HFF-Myc (cell line): ENCODE measurements at regions not wholly inside any gene's neighbourhood (a gene's known extent, or its start where the extent isn't known, plus 50 kb on each side); places are given as distances from the start of the nearest gene placed in this dataset.

Source experiments
- DNase-seq: peaks from one replicate; pipeline ENCODE4 v3.0.0-alpha.2; 2011; ENCODE audit warnings: low read depth; ENCODE audit errors: extremely low read depth
- H3K4me3 ChIP-seq: replicated peaks from 2 replicates; pipeline ENCODE4 v1.5.1; 2011; ENCODE audit warnings: low read depth, mild to moderate bottlenecking, control low read depth, low read length
- TF ChIP-seq, protein P1 (sequence below): IDR thresholded peaks from 2 replicates; pipeline ENCODE4 v1.5.1; 2012; ENCODE audit warnings: mild to moderate bottlenecking, low read depth, low read length, control low read depth; ENCODE audit errors: missing control alignments

GRCh38 chr6:21732731-21733130 lies 139.2 kb downstream of the SOX4 start:
- DNase-seq: no peak
- TF ChIP-seq, protein P1, sequence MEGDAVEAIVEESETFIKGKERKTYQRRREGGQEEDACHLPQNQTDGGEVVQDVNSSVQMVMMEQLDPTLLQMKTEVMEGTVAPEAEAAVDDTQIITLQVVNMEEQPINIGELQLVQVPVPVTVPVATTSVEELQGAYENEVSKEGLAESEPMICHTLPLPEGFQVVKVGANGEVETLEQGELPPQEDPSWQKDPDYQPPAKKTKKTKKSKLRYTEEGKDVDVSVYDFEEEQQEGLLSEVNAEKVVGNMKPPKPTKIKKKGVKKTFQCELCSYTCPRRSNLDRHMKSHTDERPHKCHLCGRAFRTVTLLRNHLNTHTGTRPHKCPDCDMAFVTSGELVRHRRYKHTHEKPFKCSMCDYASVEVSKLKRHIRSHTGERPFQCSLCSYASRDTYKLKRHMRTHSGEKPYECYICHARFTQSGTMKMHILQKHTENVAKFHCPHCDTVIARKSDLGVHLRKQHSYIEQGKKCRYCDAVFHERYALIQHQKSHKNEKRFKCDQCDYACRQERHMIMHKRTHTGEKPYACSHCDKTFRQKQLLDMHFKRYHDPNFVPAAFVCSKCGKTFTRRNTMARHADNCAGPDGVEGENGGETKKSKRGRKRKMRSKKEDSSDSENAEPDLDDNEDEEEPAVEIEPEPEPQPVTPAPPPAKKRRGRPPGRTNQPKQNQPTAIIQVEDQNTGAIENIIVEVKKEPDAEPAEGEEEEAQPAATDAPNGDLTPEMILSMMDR: no peak
- no peak overlapping the region for H3K4me3 ChIP-seq

GRCh38 chr6:21733311-21733710 lies 139.8 kb downstream of the SOX4 start:
- H3K4me3 ChIP-seq: no peak overlapping the region
- no peak for DNase-seq
- TF ChIP-seq, protein P1: no peak

DNA sequence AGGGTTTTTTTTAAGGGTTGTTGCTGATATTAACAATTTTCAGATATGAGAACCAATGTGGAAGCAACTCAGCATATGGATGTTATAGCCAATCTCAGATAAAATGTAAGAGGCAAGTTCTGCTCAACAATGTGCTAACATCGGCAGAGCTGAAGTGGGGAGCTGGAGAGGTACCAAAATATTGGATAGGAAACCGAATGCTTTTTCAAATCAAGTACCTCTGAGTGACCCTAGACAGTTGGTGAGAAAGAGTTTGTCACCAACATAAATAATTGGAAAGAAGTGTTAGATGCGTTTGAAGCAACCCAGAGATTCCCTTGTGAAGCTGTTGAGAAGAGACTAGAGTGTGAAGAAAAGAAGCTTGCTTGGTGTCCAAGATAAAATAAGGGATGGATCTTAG lies 140.7 kb downstream of the SOX4 start:
- no peak for DNase-seq

DNA sequence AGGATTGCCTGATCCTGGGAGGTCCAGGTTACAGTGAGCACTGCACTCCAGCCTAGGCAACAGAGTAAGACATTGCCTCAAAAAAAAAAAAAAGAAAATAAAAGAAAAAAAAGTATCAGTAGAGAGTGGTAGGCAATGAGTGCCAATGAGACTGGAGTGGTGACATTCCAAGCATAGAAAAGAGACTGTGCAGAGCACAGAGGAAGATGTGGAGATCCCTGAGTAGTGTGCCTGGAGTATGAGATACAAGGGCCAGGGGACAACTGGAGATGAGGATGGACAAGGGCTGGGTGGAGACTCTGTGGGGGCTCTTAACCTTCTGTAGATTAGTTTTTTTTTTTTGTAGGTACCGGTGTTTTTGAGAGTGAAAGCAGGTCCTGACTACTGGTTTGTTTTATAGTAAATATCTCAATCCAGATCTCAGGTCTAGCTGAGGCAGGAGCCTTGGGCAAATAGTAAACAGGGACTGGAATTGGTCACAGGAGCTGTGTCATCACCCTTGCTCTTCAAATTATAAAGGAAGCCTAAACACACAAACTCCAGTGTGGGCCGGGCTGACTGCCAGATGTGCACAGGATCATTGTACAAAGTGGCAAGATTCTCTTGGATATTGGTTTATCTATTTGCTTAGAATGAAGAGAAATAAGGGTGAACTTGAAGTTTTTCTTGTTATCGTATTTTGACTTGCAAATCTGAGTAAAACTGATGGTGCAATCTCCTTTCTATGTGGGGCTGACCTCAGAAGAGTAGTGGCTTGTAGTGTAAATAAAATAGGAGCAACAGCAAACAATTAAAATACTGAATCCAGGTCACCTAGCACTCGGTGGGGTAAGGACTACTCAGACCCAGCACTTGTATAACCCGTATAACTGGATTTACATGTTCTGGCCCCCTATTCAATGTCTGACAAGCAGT lies 144.9 kb downstream of the SOX4 start:
- no peak overlapping the region for H3K4me3 ChIP-seq
- no peak for DNase-seq
- TF ChIP-seq, protein P1: no peak

More for the DNA sequence above, 140.7 kb downstream of the SOX4 start:
- no peak overlapping the region for H3K4me3 ChIP-seq
- TF ChIP-seq, protein P1: no peak

DNA sequence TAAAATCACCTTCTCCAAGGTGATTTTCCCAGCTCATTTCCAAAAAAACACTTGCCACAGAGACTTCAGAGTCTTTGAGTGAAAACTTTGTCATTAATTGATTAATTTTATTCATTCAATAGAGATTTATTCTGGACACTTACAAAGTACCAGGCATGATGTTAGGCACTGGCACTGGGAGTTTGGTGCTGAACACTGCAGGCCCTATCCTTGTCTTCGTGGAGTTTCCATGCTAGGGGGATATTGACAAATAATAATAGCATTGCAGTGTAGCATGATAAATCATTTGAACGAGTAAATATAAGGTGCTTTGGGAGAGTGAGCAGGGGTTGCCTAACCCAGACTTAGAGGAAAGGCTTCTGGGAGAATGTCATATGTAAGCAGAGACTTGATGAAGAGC lies 145.7 kb downstream of the SOX4 start:
- no peak for DNase-seq
- TF ChIP-seq, protein P1: no peak
- no peak overlapping the region for H3K4me3 ChIP-seq

DNA sequence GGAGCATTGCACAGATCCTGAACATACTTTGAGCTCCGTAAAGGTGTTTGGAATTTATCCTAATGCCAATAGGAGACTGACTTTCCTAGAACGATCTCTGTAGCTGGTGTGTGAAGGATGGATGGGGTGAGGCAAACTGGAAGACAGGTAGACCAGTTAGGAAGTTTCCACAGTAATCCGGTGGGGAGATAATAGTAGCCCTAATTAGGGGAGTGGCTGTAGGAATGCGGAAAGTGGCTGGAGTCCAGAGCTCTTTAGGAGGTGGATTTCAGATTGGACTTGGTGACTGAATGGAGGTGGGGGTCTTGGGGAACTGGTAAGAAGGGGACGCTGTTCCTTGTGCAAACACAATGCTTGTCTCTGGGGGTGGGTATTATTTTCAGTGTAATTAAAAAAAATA lies 146.3 kb downstream of the SOX4 start:
- TF ChIP-seq, protein P1: no peak
- DNase-seq: no peak
- no peak overlapping the region for H3K4me3 ChIP-seq
